GM12878 (cell line): ENCODE measurements at regions not wholly inside any gene's neighbourhood (a gene's known extent, or its start where the extent isn't known, plus 50 kb on each side); places are given as distances from the start of the nearest gene placed in this dataset.

Experiments used
- ATAC-seq: fragments of 200-7000 bp; cut with Tn5 transposase; 3 replicates; pipeline ENCODE4 v1.9.1; 2020; ENCODE audit warnings: mild to moderate bottlenecking, moderate library complexity
- BruUV-seq: library from RNA; stranded (reverse); fragments of 400-500 nt; replicated peaks from 2 replicates; lab custom pipeline; 2021; lab: Mats Ljungman, UMichigan
- CTCF ChIA-PET: fragments of 300-600 bp; sonication (Branson Sonifier 250); formaldehyde crosslinking; extraction: SDS; loops from one replicate; lab custom pipeline; 2021; ENCODE audit warnings: inconsistent platforms; lab: Yijun Ruan, JAX
- POLR2A ChIA-PET: fragments of 350-600 bp; formaldehyde crosslinking; extraction: SDS; loops from one replicate; lab custom pipeline; 2021; ENCODE audit warnings: inconsistent platforms; lab: Charles Lee
- RAD21 ChIA-PET: fragments of 300-600 bp; sonication (Branson Sonifier 250); formaldehyde crosslinking; loops from one replicate; lab custom pipeline; 2023; ENCODE audit warnings: antibody characterized with exemption; ENCODE audit not compliant: unreplicated experiment; lab: Charles Lee
- SMC1A ChIA-PET: fragments of 300-600 bp; sonication (Branson Sonifier 250); formaldehyde crosslinking; loops from one replicate; lab custom pipeline; 2023; ENCODE audit not compliant: unreplicated experiment, uncharacterized antibody; lab: Charles Lee
- DNase-seq: peaks from one replicate; pipeline ENCODE4 v3.0.0-alpha.2; 2011; ENCODE audit warnings: low read depth, low spot score
- FAIRE-seq: peaks from 3 replicates; lab custom pipeline; 2011; peaks lifted over from hg19 to GRCh38; lab: Jason Lieb, UNC
- H2AFZ ChIP-seq: 2 replicates; pipeline ENCODE4 v1.6.0; 2011; ENCODE audit warnings: low read depth, low read length, control low read depth; ENCODE audit not compliant: control insufficient read depth
- H3K27ac ChIP-seq: 2 replicates; pipeline ENCODE4 v1.5.1; 2011; ENCODE audit warnings: control low read depth; ENCODE audit not compliant: control insufficient read depth, insufficient read depth
- H3K27me3 ChIP-seq, 2 experiments: replicated peaks in 1 of 2; 2 replicates each; pipeline versions ENCODE4 v1.6.0 to v1.6.1; 2011; ENCODE audit warnings: low read length in 1 of 2; ENCODE audit not compliant: control insufficient read depth in 2 of 2, insufficient read depth in 2 of 2
- H3K36me3 ChIP-seq, 2 experiments: 2 replicates each; pipeline ENCODE4 v1.5.1; 2011; ENCODE audit warnings: low read length in 1 of 2; ENCODE audit not compliant: control insufficient read depth in 2 of 2, insufficient read depth in 2 of 2
- H3K4me1 ChIP-seq: 2 replicates; pipeline ENCODE4 v1.6.1; 2011; ENCODE audit warnings: mild to moderate bottlenecking, low read length, moderate library complexity, mixed read lengths; ENCODE audit not compliant: control insufficient read depth, insufficient read depth
- H3K4me2 ChIP-seq: 2 replicates; pipeline ENCODE4 v1.6.0; 2011; ENCODE audit warnings: control low read depth; ENCODE audit not compliant: control insufficient read depth, insufficient read depth
- H3K4me3 ChIP-seq: fragments of 200-600 bp; sonication (generic); 2 replicates; pipeline ENCODE4 v1.5.1; 2016
- H3K79me2 ChIP-seq: 2 replicates; pipeline ENCODE4 v1.6.0; 2011; ENCODE audit warnings: low read length; ENCODE audit not compliant: control insufficient read depth, insufficient read depth
- H3K9ac ChIP-seq: 2 replicates; pipeline ENCODE4 v1.8.0; 2011; ENCODE audit warnings: low read length, control low read depth, mixed read lengths; ENCODE audit not compliant: control insufficient read depth, insufficient read depth
- H3K9me3 ChIP-seq: replicated peaks from 3 replicates; pipeline ENCODE4 v1.5.1; 2011; ENCODE audit warnings: mild to moderate bottlenecking, low read length; ENCODE audit not compliant: control insufficient read depth, insufficient read depth
- H4K20me1 ChIP-seq: 2 replicates; pipeline ENCODE4 v1.6.0; 2011; ENCODE audit not compliant: control insufficient read depth, insufficient read depth
- BRCA1 ChIP-seq: IDR thresholded peaks from 2 replicates; pipeline ENCODE4 v1.6.1; 2011; ENCODE audit warnings: low read depth, low read length, improper control_type of control experiment
- HDAC2 ChIP-seq: fragments of 200-600 bp; sonication (generic); IDR thresholded peaks from 2 replicates; pipeline ENCODE4 v1.6.1; 2017
- MYC ChIP-seq: IDR thresholded peaks from 2 replicates; pipeline ENCODE4 v1.6.1; 2011; ENCODE audit warnings: mild to moderate bottlenecking, low read length, moderate library complexity, inconsistent platforms; ENCODE audit not compliant: insufficient read depth, insufficient replicate concordance, insufficient read length, severe bottlenecking
- PML ChIP-seq: IDR thresholded peaks from 2 replicates; pipeline ENCODE4 v1.6.1; 2012; ENCODE audit warnings: low read length, inconsistent platforms
- RAD51 ChIP-seq: fragments of 450-650 bp; IDR thresholded peaks from 2 replicates; pipeline ENCODE4 v1.6.1; 2016; ENCODE audit warnings: moderate library complexity, mild to moderate bottlenecking, inconsistent platforms
- SMAD5 ChIP-seq: IDR thresholded peaks from 2 replicates; pipeline ENCODE4 v1.6.1; 2016; ENCODE audit warnings: antibody characterized with exemption, low read depth
- SMC3 ChIP-seq: IDR thresholded peaks from 2 replicates; pipeline ENCODE4 v1.6.1; 2011; ENCODE audit warnings: low read length, improper control_type of control experiment, borderline replicate concordance
- SRF ChIP-seq, 2 experiments: IDR thresholded peaks; 2 replicates each; pipeline ENCODE4 v1.6.1; 2011; ENCODE audit warnings: low read depth in 2 of 2, low read length in 2 of 2, mild to moderate bottlenecking in 1 of 2, moderate library complexity in 1 of 2
- TAF1 ChIP-seq: IDR thresholded peaks from 2 replicates; pipeline ENCODE4 v1.6.1; 2011; ENCODE audit warnings: mild to moderate bottlenecking, low read depth, low read length, borderline replicate concordance
- ZNF207 ChIP-seq: fragments of 450-650 bp; IDR thresholded peaks from 2 replicates; pipeline ENCODE4 v1.6.1; 2014; ENCODE audit warnings: antibody characterized with exemption, mild to moderate bottlenecking, borderline replicate concordance
- ZNF384 ChIP-seq: IDR thresholded peaks from 2 replicates; pipeline ENCODE4 v1.6.1; 2012; ENCODE audit warnings: low read depth, mild to moderate bottlenecking, low read length, improper control_type of control experiment, borderline replicate concordance
- WGBS: methylation state at CpG from one replicate; pipeline ENCODE4 v1.1.6; 2016; ENCODE audit warnings: low lambda C conversion rate; ENCODE audit not compliant: insufficient replicate concordance, insufficient coverage; ENCODE audit errors: missing lambda C conversion rate; 5-methylcytosine and 5-hydroxymethylcytosine counted together
- in situ Hi-C: fragments of 300-500 bp; cut with MboI; formaldehyde crosslinking; loops from 9 replicates; pipeline ENCODE4 v1.14.3; 2018; ENCODE audit warnings: mixed read lengths
- intact Hi-C: fragments of 100-400 bp; cut with micrococcal nuclease; formaldehyde crosslinking; loops from one replicate; pipeline ENCODE4 v1.14.2; 2022; ENCODE audit not compliant: unreplicated experiment
- TF ChIP-seq, protein P1 (sequence below): fragments of 450-650 bp; formaldehyde crosslinking; IDR thresholded peaks from 2 replicates; pipeline ENCODE4 v1.4.0; 2022; ENCODE audit warnings: mild to moderate bottlenecking, moderate library complexity
- TF ChIP-seq, protein P2 (sequence below): IDR thresholded peaks from 2 replicates; pipeline ENCODE4 v1.6.1; 2012; ENCODE audit warnings: low read length, inconsistent platforms
- TF ChIP-seq, protein P3 (sequence below): fragments of 450-650 bp; IDR thresholded peaks from 2 replicates; pipeline ENCODE4 v1.6.1; 2017; ENCODE audit warnings: mild to moderate bottlenecking

DNA sequence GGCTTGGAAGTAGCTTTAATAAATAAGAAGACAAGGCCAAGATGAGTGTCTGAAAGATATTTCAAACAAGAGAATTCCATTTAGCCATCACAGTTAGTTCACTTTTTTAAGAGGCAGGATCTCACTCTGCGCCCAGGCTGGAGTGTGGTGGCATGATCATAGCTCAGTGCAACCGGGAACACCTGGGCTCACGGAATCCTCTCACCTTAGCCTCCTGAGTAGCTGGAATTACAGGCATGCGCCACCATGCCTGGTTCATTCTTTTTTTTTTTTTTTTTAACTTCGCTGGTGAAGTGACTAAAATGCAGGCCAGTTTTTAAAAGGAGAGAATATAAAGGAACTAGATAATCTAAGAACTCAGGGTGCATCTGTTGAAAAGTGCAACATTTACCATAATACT, 200.3 kb downstream of the KCTD12 start (continued):
- TF ChIP-seq, protein P1, sequence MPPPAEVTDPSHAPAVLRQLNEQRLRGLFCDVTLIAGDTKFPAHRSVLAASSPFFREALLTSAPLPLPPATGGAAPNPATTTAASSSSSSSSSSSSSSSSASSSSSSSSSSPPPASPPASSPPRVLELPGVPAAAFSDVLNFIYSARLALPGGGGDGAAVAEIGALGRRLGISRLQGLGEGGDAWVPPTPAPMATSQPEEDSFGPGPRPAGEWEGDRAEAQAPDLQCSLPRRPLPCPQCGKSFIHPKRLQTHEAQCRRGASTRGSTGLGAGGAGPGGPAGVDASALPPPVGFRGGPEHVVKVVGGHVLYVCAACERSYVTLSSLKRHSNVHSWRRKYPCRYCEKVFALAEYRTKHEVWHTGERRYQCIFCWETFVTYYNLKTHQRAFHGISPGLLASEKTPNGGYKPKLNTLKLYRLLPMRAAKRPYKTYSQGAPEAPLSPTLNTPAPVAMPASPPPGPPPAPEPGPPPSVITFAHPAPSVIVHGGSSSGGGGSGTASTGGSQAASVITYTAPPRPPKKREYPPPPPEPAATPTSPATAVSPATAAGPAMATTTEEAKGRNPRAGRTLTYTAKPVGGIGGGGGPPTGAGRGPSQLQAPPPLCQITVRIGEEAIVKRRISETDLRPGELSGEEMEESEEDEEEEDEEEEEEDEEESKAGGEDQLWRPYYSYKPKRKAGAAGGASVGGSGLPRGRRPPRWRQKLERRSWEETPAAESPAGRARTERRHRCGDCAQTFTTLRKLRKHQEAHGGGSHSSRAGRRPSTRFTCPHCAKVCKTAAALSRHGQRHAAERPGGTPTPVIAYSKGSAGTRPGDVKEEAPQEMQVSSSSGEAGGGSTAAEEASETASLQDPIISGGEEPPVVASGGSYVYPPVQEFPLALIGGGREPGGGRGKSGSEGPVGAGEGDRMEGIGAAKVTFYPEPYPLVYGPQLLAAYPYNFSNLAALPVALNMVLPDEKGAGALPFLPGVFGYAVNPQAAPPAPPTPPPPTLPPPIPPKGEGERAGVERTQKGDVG = no peak
- TF ChIP-seq, all 136 proteins: peak for 0

DNA sequence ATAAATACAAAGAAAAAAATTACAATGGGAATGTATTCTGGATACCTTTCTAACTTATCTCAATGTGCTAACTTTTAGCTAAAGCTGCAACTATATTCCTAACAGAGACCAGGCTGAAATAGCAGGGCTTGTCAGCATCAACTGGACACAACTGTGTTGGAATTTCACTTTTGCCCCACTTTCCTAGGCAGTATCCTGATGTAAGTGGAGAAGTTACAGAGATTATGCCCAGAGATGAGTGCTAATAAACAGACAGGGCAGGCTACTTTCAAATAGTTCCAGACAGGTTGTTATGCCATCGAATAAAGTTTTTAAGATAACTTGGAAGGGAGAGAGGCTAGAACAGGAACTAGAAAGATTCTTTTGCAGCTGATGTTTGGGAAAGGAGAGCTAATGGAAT, 201.9 kb downstream of the KCTD12 start:
- intact Hi-C loops (no loop called here), in situ Hi-C loops (no loop called here)
- H3K4me1 ChIP-seq = no peaks in the 10 kb centered on the region
- BruUV-seq = no TSS peak
- no peak overlapping the region for H2AFZ ChIP-seq
- H3K36me3 ChIP-seq = no peaks in the 10 kb centered on the region
- 74% methylated on average over 1 of the region's 1 CpG for WGBS
- POLR2A ChIA-PET = no interaction called here
- CTCF ChIA-PET = no interaction called here
- no peaks in the 10 kb centered on the region for H3K9me3 ChIP-seq
- H4K20me1 ChIP-seq = no peaks in the 10 kb centered on the region
- no peak for TF ChIP-seq ZNF207
- no peak for TF ChIP-seq BRCA1
- TF ChIP-seq RAD51 = no peak
- TF ChIP-seq SMAD5 = no peak
- TF ChIP-seq HDAC2 = no peak
- no peak for TF ChIP-seq MYC
- TF ChIP-seq ZNF384 = no peak
- TF ChIP-seq, protein P2, sequence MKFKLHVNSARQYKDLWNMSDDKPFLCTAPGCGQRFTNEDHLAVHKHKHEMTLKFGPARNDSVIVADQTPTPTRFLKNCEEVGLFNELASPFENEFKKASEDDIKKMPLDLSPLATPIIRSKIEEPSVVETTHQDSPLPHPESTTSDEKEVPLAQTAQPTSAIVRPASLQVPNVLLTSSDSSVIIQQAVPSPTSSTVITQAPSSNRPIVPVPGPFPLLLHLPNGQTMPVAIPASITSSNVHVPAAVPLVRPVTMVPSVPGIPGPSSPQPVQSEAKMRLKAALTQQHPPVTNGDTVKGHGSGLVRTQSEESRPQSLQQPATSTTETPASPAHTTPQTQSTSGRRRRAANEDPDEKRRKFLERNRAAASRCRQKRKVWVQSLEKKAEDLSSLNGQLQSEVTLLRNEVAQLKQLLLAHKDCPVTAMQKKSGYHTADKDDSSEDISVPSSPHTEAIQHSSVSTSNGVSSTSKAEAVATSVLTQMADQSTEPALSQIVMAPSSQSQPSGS = no peak
- no peak for TF ChIP-seq TAF1
- no peak for TF ChIP-seq SMC3
- TF ChIP-seq, protein P3, sequence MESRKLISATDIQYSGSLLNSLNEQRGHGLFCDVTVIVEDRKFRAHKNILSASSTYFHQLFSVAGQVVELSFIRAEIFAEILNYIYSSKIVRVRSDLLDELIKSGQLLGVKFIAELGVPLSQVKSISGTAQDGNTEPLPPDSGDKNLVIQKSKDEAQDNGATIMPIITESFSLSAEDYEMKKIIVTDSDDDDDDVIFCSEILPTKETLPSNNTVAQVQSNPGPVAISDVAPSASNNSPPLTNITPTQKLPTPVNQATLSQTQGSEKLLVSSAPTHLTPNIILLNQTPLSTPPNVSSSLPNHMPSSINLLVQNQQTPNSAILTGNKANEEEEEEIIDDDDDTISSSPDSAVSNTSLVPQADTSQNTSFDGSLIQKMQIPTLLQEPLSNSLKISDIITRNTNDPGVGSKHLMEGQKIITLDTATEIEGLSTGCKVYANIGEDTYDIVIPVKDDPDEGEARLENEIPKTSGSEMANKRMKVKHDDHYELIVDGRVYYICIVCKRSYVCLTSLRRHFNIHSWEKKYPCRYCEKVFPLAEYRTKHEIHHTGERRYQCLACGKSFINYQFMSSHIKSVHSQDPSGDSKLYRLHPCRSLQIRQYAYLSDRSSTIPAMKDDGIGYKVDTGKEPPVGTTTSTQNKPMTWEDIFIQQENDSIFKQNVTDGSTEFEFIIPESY = no peak
- no peak for TF ChIP-seq SRF (IDR thresholded peaks at IDR 0.05; ENCODE audit: low read depth in 2 of 2, low read length in 2 of 2)
- no peak for TF ChIP-seq PML
- H3K9ac ChIP-seq = no peak overlapping the region
- FAIRE-seq (no peak), ATAC-seq (no peak), DNase-seq (no peak)
- SMC1A ChIA-PET = no interaction called here
- H3K79me2 ChIP-seq = no peaks in the 10 kb centered on the region
- no peaks in the 10 kb centered on the region for H3K27me3 ChIP-seq
- no peak overlapping the region for H3K27ac ChIP-seq
- RAD21 ChIA-PET = no interaction called here
- no peak overlapping the region for H3K4me2 ChIP-seq
- no peak overlapping the region for H3K4me3 ChIP-seq
